ENCODE measurements at regions not wholly inside any gene's neighbourhood (a gene's known extent, or its start where the extent isn't known, plus 50 kb on each side); places are given as distances from the start of the nearest gene placed in this dataset.
"Not testable (repeated sequence)": the region's sequence is repeated elsewhere in the genome, so short reads cannot be mapped to it uniquely, and the experiment has no call there.

GRCh38 chr6:37566111-37566949, 66.6 kb upstream of the CCDC167 start:
- peaks cover 0 to 43% of the 10 kb centered on the region in 2 donors for H3K27me3 ChIP-seq
- WGBS, 2 donors: 15 to 17% methylated on average over 21 to 28 of the region's 28 CpGs

DNA sequence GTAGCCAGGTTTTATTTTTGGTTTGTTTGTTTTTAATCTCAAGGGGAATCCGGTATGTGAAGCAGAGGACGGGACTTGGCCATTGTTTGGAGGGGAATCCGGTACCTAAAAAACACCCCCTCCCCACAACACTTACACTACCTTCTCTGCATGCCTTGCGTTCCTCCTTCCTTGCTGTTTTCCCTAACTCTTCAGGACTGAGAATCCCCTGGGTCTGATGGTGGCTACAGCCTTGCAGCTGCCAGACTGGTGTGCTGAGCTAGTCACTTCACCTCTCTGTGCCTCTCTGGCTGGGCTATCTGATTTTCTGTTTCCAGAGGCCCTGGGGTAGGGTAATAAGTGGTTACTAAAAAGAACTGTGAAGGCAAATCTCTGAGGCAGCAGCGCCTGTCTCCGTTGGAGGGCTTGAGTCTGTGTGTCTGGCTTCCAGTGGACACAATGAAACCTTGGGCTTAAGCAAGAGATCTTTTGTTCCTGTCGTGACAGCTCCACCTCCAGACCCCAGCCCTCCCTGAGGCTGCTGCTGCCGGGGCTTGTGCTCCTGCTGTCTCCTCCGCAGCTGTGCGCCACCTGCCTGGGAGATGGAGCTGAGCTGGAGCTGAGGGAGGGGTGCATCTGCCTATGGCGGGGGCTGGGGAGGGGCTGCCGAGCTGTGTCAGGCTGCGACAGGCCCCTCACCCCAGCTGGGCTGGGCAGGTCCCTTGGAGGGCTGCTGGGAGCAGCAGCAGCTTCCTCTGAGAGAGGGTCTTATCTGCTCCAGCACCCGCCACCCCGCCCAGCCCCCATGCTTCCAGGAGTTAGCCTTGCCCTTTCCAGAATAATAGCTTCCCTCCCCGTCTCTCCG, 65.8 kb upstream of the CCDC167 start:
- Histone ChIP-seq H3K27me3 (peaks cover 0 to 35% of the 10 kb centered on the region in 2 donors), H3K27ac (no peak overlapping the region), H3K9me3 (peaks cover 0 to 6% (median 0%) of the 10 kb centered on the region in 4 donors), H3K4me1 (peaks cover 0 to 11% (median 9%) of the 10 kb centered on the region in 4 donors), H3K36me3 (no peaks in the 10 kb centered on the region), H3K4me3 (peak overlapping the region in 3 of 4 donors; percentile 20 to 40 (median 24))
- 17 to 33% methylated on average over 11 to 14 of the region's 17 CpGs for WGBS, 2 donors
- TF ChIP-seq CTCF (IDR thresholded peaks at IDR 0.05) (no peak), EP300 (IDR thresholded peaks at IDR 0.05) (no peak)
- no peak for DNase-seq (ENCODE audit: low spot score in 2 of 2)

More at GRCh38 chr6:37566111-37566949, 66.6 kb upstream of the CCDC167 start:
- peak; percentile 76 to 83 (median 77) for TF ChIP-seq CTCF (IDR thresholded peaks at IDR 0.05)
- no peak for TF ChIP-seq POLR2A (IDR thresholded peaks at IDR 0.05)
- TF ChIP-seq EP300 (IDR thresholded peaks at IDR 0.05): no peak
- Histone ChIP-seq H3K4me3 (peak overlapping the region in 3 of 4 donors; percentile 20 to 40 (median 24)), H3K36me3 (no peaks in the 10 kb centered on the region), H3K27ac (no peak overlapping the region), H3K9me3 (no peaks in the 10 kb centered on the region), H3K4me1 (peaks cover 0 to 11% (median 9%) of the 10 kb centered on the region in 4 donors)
- peak in 1 of 2 donors; percentile 14 for DNase-seq (ENCODE audit: low spot score in 2 of 2)

DNA sequence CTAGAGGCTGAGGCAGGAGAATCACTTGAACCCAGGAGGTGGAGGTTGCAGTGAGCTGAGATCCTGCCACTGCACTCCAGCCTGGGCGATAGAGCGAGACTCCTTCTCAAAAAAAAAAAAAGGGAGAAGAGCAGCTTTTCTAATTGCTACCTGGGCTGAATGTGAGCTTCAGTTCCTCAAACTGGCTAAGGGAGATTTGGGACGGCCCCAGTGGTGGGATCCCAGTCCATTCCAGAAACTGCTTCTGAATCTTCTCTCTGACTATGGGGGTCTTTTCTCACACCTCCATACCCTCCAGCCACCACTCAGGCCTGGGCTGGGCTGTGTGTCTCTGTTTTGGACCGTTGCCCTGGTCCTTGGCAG, 63.2 kb upstream of the CCDC167 start:
- H3K27me3 ChIP-seq: peaks cover 0 to 27% of the 10 kb centered on the region in 2 donors
- not testable (repeated sequence) for H3K36me3 ChIP-seq; DNase-seq (ENCODE audit: low spot score in 2 of 2); H3K4me3 ChIP-seq; H3K9me3 ChIP-seq; H3K27ac ChIP-seq
- WGBS, 2 donors: 77 to 83% methylated on average over 4 of the region's 4 CpGs
- H3K4me1 ChIP-seq: peaks cover 0 to 11% (median 9%) of the 10 kb centered on the region in 4 donors

GRCh38 chr6:37561361-37561760, 61.7 kb upstream of the CCDC167 start:
- Histone ChIP-seq H3K9me3 (peaks cover 0 to 7% (median 0%) of the 10 kb centered on the region in 4 donors), H3K4me3 (no peak overlapping the region)

GRCh38 chr6:37560737-37561103, 61.0 kb upstream of the CCDC167 start:
- peaks cover 0 to 7% (median 0%) of the 10 kb centered on the region in 4 donors for H3K9me3 ChIP-seq
- peaks cover 0 to 21% of the 10 kb centered on the region in 2 donors for H3K27me3 ChIP-seq
- 90 to 92% methylated on average over 3 of the region's 3 CpGs for WGBS, 2 donors
- H3K4me3 ChIP-seq: no peak overlapping the region
- H3K4me1 ChIP-seq: peaks cover 0 to 6% (median 3%) of the 10 kb centered on the region in 4 donors
- no peaks in the 10 kb centered on the region for H3K36me3 ChIP-seq
- TF ChIP-seq EP300 (IDR thresholded peaks at IDR 0.05) (no peak), POLR2A (IDR thresholded peaks at IDR 0.05) (no peak)
- DNase-seq (ENCODE audit: low spot score in 2 of 2): no peak
- H3K27ac ChIP-seq: no peak overlapping the region

More at GRCh38 chr6:37561361-37561760, 61.7 kb upstream of the CCDC167 start:
- Histone ChIP-seq H3K36me3 (no peaks in the 10 kb centered on the region), H3K4me1 (peaks cover 0 to 10% (median 9%) of the 10 kb centered on the region in 4 donors), H3K27me3 (peaks cover 0 to 27% of the 10 kb centered on the region in 2 donors), H3K27ac (no peak overlapping the region)
- DNase-seq (ENCODE audit: low spot score in 2 of 2): no peak
- WGBS, 2 donors: 77 to 85% methylated on average over 4 of the region's 4 CpGs
- no peak for TF ChIP-seq EP300 (IDR thresholded peaks at IDR 0.05)
- TF ChIP-seq CTCF (IDR thresholded peaks at IDR 0.05): no peak
- no peak for TF ChIP-seq POLR2A (IDR thresholded peaks at IDR 0.05)
